Astrocyte (in vitro differentiated cells and primary cell): ENCODE measurements at regions not wholly inside any gene's neighbourhood (a gene's known extent, or its start where the extent isn't known, plus 50 kb on each side); places are given as distances from the start of the nearest gene placed in this dataset.

Source experiments
- EZH2 ChIP-seq: IDR thresholded peaks from 2 replicates; pipeline ENCODE4 v1.6.1; 2012; ENCODE audit warnings: mild to moderate bottlenecking, low read length, inconsistent platforms; ENCODE audit not compliant: insufficient read depth
- TF ChIP-seq, protein P1 (sequence below): IDR thresholded peaks from 2 replicates; pipeline ENCODE4 v1.5.1; 2011; ENCODE audit warnings: low read depth, mild to moderate bottlenecking, inconsistent platforms, low read length, moderate library complexity; ENCODE audit not compliant: insufficient read depth

DNA sequence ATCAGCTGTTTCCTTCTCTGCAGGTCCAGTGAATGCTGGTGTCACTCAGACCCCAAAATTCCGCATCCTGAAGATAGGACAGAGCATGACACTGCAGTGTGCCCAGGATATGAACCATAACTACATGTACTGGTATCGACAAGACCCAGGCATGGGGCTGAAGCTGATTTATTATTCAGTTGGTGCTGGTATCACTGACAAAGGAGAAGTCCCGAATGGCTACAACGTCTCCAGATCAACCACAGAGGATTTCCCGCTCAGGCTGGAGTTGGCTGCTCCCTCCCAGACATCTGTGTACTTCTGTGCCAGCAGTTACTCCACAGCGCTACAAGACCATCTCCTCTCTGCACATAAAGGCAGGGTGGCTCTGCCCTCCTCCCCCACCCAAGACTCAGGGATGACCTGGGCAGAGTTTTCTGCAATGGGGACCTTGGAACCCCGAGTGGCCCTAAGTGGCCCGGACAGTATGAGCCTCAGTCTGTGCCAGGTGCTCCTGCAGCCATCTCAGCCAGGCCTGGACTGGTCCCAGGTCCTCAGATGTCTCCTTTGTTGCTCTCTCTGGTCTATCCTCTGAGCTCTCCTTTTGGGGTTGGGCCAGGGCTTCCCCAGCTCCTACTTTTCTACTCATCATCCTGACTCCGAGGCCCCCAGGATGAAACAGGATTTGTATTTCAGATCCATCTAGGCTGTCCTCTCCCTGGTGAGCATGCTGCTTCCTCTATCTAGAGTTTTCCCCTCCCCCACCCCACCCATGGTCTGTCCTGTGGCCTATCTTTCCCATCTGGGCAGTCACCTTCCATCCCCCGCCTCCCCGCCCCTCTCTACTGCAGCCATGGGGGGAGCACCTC is 212.1 kb upstream of the PRSS58 start:
- TF ChIP-seq, protein P1, sequence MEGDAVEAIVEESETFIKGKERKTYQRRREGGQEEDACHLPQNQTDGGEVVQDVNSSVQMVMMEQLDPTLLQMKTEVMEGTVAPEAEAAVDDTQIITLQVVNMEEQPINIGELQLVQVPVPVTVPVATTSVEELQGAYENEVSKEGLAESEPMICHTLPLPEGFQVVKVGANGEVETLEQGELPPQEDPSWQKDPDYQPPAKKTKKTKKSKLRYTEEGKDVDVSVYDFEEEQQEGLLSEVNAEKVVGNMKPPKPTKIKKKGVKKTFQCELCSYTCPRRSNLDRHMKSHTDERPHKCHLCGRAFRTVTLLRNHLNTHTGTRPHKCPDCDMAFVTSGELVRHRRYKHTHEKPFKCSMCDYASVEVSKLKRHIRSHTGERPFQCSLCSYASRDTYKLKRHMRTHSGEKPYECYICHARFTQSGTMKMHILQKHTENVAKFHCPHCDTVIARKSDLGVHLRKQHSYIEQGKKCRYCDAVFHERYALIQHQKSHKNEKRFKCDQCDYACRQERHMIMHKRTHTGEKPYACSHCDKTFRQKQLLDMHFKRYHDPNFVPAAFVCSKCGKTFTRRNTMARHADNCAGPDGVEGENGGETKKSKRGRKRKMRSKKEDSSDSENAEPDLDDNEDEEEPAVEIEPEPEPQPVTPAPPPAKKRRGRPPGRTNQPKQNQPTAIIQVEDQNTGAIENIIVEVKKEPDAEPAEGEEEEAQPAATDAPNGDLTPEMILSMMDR: no peak
- no peak for TF ChIP-seq EZH2
